Fibroblast of pulmonary artery (primary cell): ENCODE measurements at regions not wholly inside any gene's neighbourhood (a gene's known extent, or its start where the extent isn't known, plus 50 kb on each side); places are given as distances from the start of the nearest gene placed in this dataset.

Experiments used
- DNase-seq: peaks from one replicate; pipeline ENCODE4 v3.0.0-alpha.2; 2010; ENCODE audit warnings: low read depth
- H3K4me3 ChIP-seq: replicated peaks from 2 replicates; pipeline ENCODE4 v1.5.1; 2011; ENCODE audit warnings: low read depth, mild to moderate bottlenecking, control low read depth, low read length, moderate library complexity
- TF ChIP-seq, protein P1 (sequence below): IDR thresholded peaks from 2 replicates; pipeline ENCODE4 v1.5.1; 2011; ENCODE audit warnings: mild to moderate bottlenecking, control low read depth, low read length, inconsistent platforms; ENCODE audit errors: missing control alignments

DNA sequence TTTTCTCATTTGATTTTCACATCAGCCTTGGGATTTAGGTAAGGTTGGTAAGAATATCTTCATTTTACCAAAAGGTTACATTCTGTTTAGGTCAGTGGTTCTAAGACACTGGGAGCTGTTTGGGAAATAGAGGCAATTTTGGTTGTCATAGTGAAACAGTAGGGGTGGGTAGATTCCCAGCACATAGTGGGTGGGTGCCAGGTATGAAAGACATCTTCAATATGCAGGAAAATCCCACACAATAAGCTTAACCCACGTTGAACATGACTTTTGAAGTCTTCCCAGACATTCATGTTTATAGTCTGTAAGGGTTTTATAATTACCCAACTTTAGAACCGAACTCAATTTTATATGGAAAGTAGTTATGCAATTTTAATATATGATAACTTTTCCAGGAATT lies 249.6 kb downstream of the SNCA start:
- TF ChIP-seq, protein P1, sequence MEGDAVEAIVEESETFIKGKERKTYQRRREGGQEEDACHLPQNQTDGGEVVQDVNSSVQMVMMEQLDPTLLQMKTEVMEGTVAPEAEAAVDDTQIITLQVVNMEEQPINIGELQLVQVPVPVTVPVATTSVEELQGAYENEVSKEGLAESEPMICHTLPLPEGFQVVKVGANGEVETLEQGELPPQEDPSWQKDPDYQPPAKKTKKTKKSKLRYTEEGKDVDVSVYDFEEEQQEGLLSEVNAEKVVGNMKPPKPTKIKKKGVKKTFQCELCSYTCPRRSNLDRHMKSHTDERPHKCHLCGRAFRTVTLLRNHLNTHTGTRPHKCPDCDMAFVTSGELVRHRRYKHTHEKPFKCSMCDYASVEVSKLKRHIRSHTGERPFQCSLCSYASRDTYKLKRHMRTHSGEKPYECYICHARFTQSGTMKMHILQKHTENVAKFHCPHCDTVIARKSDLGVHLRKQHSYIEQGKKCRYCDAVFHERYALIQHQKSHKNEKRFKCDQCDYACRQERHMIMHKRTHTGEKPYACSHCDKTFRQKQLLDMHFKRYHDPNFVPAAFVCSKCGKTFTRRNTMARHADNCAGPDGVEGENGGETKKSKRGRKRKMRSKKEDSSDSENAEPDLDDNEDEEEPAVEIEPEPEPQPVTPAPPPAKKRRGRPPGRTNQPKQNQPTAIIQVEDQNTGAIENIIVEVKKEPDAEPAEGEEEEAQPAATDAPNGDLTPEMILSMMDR = no peak
- no peak overlapping the region for H3K4me3 ChIP-seq
- no peak for DNase-seq

DNA sequence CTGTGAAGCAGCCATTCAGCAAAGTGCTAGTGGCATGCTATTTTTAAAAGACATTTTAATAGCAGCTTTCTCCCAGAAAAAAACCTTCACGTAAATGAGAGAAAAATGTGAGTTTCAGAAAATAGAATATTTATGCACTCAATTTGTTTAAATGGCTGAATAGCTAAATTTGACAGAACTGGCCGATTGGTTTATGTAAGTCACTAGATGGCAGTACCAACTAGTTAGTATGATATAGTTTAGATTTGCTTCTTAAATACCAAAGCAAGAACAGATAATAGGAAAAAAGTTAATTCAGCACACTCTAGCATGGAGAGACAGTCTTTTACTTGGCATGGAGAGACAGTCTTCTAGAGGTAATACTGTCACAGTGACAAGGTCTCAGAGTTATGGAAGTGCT lies 250.1 kb downstream of the SNCA start:
- no peak overlapping the region for H3K4me3 ChIP-seq
- DNase-seq = peak; percentile 44
- TF ChIP-seq, protein P1 = peak; percentile 36

- TF ChIP-seq, protein P1 = no peak
- H3K4me3 ChIP-seq = no peak overlapping the region
- no peak for DNase-seq
Observed at GRCh38 chr4:89586318-89586717, 250.6 kb downstream of the SNCA start.

DNA sequence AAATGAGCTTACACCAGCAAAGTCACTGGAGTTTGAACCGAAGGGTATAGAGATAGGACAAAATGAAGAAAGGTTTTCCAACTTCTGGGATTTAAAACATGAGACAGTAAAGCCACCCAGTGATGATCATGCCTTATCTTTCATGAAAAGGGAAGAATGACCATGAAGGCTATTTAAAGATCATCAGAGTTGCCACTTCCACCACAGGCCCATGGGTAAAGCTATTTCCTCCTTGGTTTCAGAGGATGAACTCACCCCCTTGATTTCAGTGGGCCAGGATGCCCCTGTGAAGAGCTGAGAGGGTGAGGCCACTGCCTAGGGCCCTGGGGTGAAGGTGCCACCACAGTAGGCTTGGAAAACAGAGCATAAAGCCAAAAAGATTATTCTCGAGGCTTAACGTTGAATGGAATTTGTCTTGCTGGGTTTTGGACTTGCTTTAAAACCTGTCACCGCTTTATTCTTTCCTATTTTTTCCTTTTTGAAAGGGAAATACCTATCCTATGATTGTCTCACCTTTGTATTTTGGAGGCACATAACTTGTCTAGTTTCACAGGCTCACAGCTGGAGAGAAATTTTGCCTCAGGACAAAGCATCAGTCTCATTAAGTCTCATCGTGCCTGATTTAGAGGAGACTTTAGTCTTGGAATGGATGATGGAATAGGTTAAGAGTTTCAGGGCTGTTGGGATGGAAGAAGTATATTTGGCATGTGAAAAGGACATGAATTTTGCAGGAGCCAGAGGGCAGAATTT lies 254.0 kb downstream of the SNCA start:
- no peak for DNase-seq
- no peak overlapping the region for H3K4me3 ChIP-seq
- TF ChIP-seq, protein P1 = no peak

GRCh38 chr4:89579771-89580170 lies 257.2 kb downstream of the SNCA start:
- no peak overlapping the region for H3K4me3 ChIP-seq
- TF ChIP-seq, protein P1 = no peak

DNA sequence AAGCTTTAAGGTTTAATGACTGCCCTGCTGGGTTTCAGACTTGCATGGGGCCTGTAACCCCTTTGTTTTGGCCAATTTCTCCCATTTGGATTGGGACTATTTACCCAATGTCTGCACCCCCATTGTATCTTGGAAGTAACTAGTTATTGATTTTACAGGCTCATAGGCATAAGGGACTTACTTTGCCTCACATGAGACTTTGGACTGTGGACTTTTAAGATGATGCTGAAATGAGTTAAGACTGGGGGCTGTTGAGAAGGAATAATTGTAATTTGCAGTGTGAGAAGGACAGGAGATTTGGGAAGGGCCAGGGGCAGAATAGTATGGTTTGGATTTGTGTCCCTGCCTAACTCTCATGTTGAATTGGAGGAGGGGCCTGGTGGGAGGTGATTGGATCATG lies 260.7 kb downstream of the SNCA start:
- TF ChIP-seq, protein P1 = no peak
- H3K4me3 ChIP-seq = no peak overlapping the region
- no peak for DNase-seq

More at GRCh38 chr4:89579771-89580170, 257.2 kb downstream of the SNCA start:
- DNase-seq = no peak

GRCh38 chr4:89575840-89576239 lies 261.1 kb downstream of the SNCA start:
- TF ChIP-seq, protein P1 = no peak
- no peak for DNase-seq
- no peak overlapping the region for H3K4me3 ChIP-seq
